Suprapubic skin (tissue), 4 donors: ENCODE measurements at regions not wholly inside any gene's neighbourhood (a gene's known extent, or its start where the extent isn't known, plus 50 kb on each side); places are given as distances from the start of the nearest gene placed in this dataset.
"Not testable (repeated sequence)": the region's sequence is repeated elsewhere in the genome, so short reads cannot be mapped to it uniquely, and the experiment has no call there.

ENCODE experiments used
- DNase-seq, 2 donors: peaks; one replicate each; pipeline ENCODE4 v3.0.0-alpha.2; 2019; ENCODE audit warnings: low spot score in 2 of 2
- H3K27ac ChIP-seq: fragments of 200-600 bp; sonication (generic); one replicate; pipeline ENCODE4 v1.5.1; 2019
- H3K27me3 ChIP-seq: fragments of 200-600 bp; sonication (generic); one replicate; pipeline ENCODE4 v1.5.1; 2019
- H3K36me3 ChIP-seq: fragments of 200-600 bp; sonication (generic); one replicate; pipeline ENCODE4 v1.5.1; 2019
- H3K4me1 ChIP-seq: fragments of 200-600 bp; sonication (generic); one replicate; pipeline ENCODE4 v1.5.1; 2019
- H3K4me3 ChIP-seq: fragments of 200-600 bp; sonication (generic); one replicate; pipeline ENCODE4 v1.5.1; 2019; ENCODE audit warnings: mild to moderate bottlenecking
- H3K9me3 ChIP-seq: fragments of 200-600 bp; sonication (generic); one replicate; pipeline ENCODE4 v1.5.1; 2019
- CTCF ChIP-seq, 2 donors: fragments of 200-600 bp in 1 of 2; fragments of 450-650 bp in 1 of 2; sonication (generic) in 1 of 2; IDR thresholded peaks; one replicate each; pipeline ENCODE4 v1.5.1; 2016 to 2019; ENCODE audit warnings: antibody characterized with exemption in 2 of 2, mild to moderate bottlenecking in 1 of 2, moderate library complexity in 1 of 2
- EP300 ChIP-seq: sonication (generic); formaldehyde crosslinking; IDR thresholded peaks from one replicate; pipeline ENCODE4 v1.6.1; 2017; ENCODE audit warnings: antibody characterized with exemption
- POLR2A ChIP-seq, 2 donors: fragments of 450-650 bp; IDR thresholded peaks; one replicate each; pipeline ENCODE4 v1.6.1; 2017; ENCODE audit warnings: antibody characterized with exemption in 2 of 2, mild to moderate bottlenecking in 2 of 2, moderate library complexity in 2 of 2
- POLR2AphosphoS5 ChIP-seq, 3 donors: sonication (generic); formaldehyde crosslinking; IDR thresholded peaks; one replicate each; pipeline ENCODE4 v1.6.1; 2017; ENCODE audit warnings: antibody characterized with exemption in 3 of 3
- WGBS: methylation state at CpG from one replicate; pipeline ENCODE4 v1.1.5; 2018; 5-methylcytosine and 5-hydroxymethylcytosine counted together

DNA sequence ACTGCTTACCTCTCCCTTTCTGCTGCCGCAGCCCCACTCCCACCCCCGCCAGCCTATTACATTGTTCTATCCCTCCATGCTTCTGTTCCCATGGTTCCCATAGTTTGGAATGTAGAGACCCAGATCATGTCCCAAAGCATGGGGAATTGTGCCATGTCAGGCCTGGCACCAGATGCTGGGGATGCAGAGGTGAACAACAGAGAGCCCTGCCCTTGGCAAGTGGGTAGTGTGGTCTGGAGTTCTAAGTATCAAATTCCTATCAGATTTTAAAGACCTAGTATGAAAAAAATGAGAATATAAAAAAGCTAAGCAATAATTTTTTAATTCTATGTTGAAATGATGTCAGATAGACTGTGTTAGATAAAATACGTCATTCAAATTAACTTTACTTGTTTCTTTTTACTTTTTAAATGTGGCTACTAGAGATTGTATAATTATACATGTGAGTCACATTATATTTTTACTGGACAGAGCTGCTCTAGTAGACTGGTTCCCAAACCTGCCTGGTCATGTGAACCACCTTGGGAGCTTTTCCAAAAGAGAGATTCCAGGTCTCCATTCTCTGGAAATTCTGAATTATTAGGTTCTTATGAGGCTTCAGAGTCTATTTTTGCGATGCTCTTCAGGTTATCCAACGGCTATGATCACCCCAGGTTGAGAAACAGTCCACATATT, 113.0 kb upstream of the DAB1 start:
- Histone ChIP-seq H3K9me3 (no peaks in the 10 kb centered on the region), H3K4me1 (no peaks in the 10 kb centered on the region), H3K36me3 (no peaks in the 10 kb centered on the region), H3K4me3 (no peak overlapping the region), H3K27me3 (no peaks in the 10 kb centered on the region), H3K27ac (no peak overlapping the region)
- 67% methylated on average over 5 of the region's 5 CpGs for WGBS
- TF ChIP-seq CTCF (IDR thresholded peaks at IDR 0.05) (no peak), POLR2AphosphoS5 (IDR thresholded peaks at IDR 0.05) (no peak)
- DNase-seq, result no peak

- no peak for DNase-seq
- Histone ChIP-seq H3K9me3 (no peaks in the 10 kb centered on the region), H3K36me3 (no peaks in the 10 kb centered on the region), H3K27ac (no peak overlapping the region), H3K4me1 (no peaks in the 10 kb centered on the region), H3K27me3 (no peaks in the 10 kb centered on the region), H3K4me3 (no peak overlapping the region)
- no peak for TF ChIP-seq CTCF (IDR thresholded peaks at IDR 0.05)
- no peak for TF ChIP-seq POLR2AphosphoS5 (IDR thresholded peaks at IDR 0.05)
- 67% methylated on average over 1 of the region's 1 CpG for WGBS
These were observed 108.4 kb upstream of the DAB1 start for GRCh38 chr1:57532299-57532698.

GRCh38 chr1:57530911-57531260, 107.0 kb upstream of the DAB1 start:
- 23% methylated on average over 2 of the region's 2 CpGs for WGBS
- not testable (repeated sequence) for H3K36me3 ChIP-seq, H3K27me3 ChIP-seq, H3K9me3 ChIP-seq, H3K4me3 ChIP-seq, H3K27ac ChIP-seq, DNase-seq, H3K4me1 ChIP-seq

DNA sequence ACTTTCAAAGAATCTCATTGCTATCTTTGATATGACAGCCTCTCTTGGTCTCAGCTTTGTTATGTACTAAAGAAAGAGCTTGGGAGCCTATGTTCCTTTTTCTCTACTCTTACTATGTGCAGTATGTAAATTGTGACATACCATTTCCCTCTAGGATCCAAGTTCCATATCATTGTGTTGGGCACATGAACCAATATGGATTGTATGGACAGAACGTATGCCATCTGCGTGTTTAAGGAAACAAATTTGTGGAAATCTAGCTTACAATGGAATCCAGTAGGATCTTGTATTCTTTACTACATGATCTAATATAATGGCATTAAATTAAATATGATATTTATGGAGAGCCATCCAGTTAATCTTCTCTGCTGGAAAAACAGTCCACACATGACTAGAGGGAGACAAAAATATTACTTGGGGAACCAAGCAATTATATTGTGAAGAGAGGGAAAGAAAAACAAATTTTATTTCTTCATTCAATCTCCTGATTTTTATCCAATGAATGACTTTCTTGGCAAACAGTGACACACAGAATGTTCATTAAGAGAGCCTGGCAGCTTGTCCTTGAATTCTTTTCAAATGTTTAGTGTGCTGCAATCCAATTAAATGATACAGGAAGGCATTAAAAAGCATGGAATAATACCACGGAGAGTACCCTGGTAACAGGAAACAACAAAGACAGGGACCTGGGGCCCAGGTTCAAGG, 106.5 kb upstream of the DAB1 start:
- no peak for DNase-seq
- no peak overlapping the region for H3K27ac ChIP-seq
- no peaks in the 10 kb centered on the region for H3K36me3 ChIP-seq
- H3K27me3 ChIP-seq, result no peaks in the 10 kb centered on the region
- H3K9me3 ChIP-seq, result no peaks in the 10 kb centered on the region
- H3K4me1 ChIP-seq, result no peaks in the 10 kb centered on the region
- TF ChIP-seq POLR2AphosphoS5 (IDR thresholded peaks at IDR 0.05) (no peak), CTCF (IDR thresholded peaks at IDR 0.05) (no peak), POLR2A (IDR thresholded peaks at IDR 0.05) (no peak), EP300 (no peak)
- 67% methylated on average over 3 of the region's 3 CpGs for WGBS
- no peak overlapping the region for H3K4me3 ChIP-seq

DNA sequence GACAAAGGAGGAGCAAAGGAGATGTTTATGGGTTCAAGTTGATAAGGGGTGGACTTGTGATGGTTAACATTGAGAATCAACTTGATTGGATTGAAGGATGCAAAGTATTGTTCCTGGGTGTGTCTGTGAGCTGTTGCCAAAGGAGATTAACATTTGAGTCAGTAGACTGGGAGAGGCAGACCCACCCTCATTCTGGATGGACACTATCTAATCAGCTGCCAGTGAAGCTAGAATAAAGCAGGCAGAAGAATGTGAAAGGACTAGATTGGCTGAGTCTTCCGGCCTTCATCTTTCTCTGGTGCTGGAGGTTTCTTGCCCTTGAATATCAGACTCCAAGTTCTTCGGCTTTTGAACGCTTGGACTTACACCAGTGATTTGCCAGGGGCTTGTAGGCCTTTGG, 98.7 kb upstream of the DAB1 start:
- Histone ChIP-seq H3K27ac (no peak overlapping the region), H3K27me3 (no peaks in the 10 kb centered on the region), H3K36me3 (no peaks in the 10 kb centered on the region), H3K9me3 (no peaks in the 10 kb centered on the region), H3K4me1 (no peaks in the 10 kb centered on the region), H3K4me3 (no peak overlapping the region)
- TF ChIP-seq POLR2A (IDR thresholded peaks at IDR 0.05), result no peak
- DNase-seq, result no peak
- WGBS, result 83% methylated on average over 3 of the region's 3 CpGs

GRCh38 chr1:57520743-57521515, 97.1 kb upstream of the DAB1 start:
- no peaks in the 10 kb centered on the region for H3K27me3 ChIP-seq
- no peak overlapping the region for H3K27ac ChIP-seq
- whole genome bisulfite sequencing, result 66% methylated on average over 5 of the region's 5 CpGs
- no peak overlapping the region for H3K4me3 ChIP-seq
- TF ChIP-seq CTCF (IDR thresholded peaks at IDR 0.05), result no peak
- no peak for TF ChIP-seq POLR2AphosphoS5 (IDR thresholded peaks at IDR 0.05)
- TF ChIP-seq EP300, result no peak
- no peak for TF ChIP-seq POLR2A (IDR thresholded peaks at IDR 0.05)
- H3K9me3 ChIP-seq, result no peaks in the 10 kb centered on the region
- no peak for DNase-seq
- H3K36me3 ChIP-seq, result no peaks in the 10 kb centered on the region
- H3K4me1 ChIP-seq, result no peaks in the 10 kb centered on the region
